GM20000 (cell line): ENCODE measurements at regions not wholly inside any gene's neighbourhood (a gene's known extent, or its start where the extent isn't known, plus 50 kb on each side); places are given as distances from the start of the nearest gene placed in this dataset.

Experiments
- DNase-seq: peaks from one replicate; pipeline ENCODE4 v3.0.0; 2012; ENCODE audit warnings: low spot score
- CTCF ChIP-seq: IDR thresholded peaks from 2 replicates; pipeline ENCODE4 v1.5.1; 2012; ENCODE audit warnings: mild to moderate bottlenecking, control low read depth; ENCODE audit errors: extremely low read depth, missing control alignments

GRCh38 chr3:8290611-8291010, 211.0 kb upstream of the LMCD1 start:
- DNase-seq, result no peak
- no peak for TF ChIP-seq CTCF

DNA sequence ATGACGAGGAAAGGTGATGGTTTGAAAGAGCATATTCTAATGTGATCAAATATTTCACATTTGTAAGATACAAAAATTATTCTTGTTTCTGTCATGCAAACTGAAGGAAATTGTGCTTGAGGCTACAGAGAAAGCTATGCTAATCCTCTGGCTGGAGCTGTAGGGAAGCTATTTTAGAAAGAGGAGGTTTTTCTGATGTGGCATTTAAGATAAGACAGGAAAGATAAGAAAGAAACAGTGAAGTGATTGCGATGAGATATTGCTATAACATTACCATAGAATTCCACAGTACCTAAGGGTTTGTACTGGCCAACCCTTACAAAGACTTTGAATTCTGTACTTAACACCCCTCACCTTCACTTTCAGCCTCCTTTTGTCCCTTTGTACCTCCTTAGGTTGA, 205.2 kb upstream of the LMCD1 start:
- TF ChIP-seq CTCF, result no peak
- DNase-seq, result no peak

DNA sequence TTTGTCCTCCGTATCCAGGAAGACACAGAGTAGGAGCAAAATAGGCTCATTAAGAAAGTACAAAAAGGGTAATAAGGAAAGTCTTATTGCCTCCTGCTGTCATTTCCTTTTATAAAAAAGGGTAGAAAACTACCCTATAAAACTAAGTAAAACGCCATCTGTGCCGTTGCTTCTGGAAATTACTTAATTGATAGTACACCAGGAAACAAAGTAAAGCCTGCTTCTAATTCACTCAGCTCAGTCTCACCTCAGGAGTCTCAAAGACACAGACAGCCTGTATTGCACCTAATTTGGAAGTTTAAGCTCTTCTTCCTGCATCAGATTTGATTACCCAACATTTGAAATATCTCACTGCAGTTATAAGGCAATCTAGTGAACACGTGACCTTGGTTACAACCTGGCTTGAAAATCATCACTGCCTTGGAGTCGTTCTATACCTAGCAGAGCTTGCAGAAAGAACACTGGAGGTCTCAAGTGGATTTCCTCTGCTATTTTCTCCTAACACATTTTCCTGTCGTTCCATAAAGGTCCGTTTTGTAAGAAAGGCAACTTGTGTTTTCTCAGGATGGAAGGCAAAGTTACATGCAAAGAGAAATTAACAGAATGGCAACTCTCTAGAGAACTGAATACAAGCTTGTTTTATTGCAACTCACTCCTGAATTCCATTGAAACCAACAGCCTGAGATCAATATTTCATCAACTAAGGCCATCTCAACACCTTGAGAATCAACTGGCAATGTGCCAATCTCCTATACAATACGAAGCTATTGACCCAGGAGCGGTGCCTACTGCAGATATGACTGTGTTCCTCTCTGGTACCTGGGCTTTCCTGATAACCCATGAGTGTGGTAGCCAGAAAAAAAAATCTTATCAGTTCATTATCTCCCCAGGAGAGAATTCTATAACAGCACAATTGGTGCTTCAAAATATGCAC, 203.3 kb upstream of the LMCD1 start:
- no peak for DNase-seq
- TF ChIP-seq CTCF, result no peak

- DNase-seq, result peak; percentile 37
- peak; percentile 49 for TF ChIP-seq CTCF
These were observed 199.5 kb upstream of the LMCD1 start for GRCh38 chr3:8301977-8302735.

DNA sequence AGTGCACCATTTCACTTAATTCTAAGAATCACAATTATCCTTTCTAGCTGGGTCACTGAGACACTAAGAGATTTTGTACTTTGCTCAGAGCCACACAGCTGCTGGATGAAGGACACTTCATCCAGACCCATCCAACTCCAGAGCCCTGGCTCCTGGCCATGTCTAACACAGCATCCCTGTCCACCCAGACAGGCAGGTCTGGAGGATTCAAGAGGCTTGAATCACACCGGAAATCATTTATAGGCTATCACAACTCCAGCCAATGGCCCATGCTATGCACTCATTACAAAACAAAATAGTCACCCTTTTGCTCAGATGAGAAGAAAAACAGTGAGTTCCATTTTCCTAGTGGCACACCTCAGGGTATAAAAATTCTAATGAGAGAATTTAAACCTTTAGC, 198.2 kb upstream of the LMCD1 start:
- TF ChIP-seq CTCF, result no peak
- no peak for DNase-seq

DNA sequence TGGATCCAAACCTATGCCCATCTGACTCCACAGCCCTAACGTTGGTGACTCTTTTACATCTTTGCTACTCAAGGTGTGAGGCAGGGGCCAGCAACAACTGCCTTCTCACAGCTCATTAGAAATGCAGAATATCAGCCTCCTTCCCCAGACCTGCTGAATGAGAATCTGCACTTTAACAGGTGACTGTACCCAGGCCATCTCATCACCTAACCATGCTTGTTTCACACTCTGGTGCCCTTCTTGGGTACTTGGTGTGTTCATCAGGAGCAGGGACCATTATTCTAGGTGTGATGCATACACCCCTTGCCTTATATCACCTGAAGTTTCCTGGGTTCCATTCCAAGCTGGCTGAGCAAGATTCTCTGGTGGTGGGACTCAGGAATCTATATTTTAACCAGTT, 196.3 kb upstream of the LMCD1 start:
- no peak for DNase-seq
- no peak for TF ChIP-seq CTCF

DNA sequence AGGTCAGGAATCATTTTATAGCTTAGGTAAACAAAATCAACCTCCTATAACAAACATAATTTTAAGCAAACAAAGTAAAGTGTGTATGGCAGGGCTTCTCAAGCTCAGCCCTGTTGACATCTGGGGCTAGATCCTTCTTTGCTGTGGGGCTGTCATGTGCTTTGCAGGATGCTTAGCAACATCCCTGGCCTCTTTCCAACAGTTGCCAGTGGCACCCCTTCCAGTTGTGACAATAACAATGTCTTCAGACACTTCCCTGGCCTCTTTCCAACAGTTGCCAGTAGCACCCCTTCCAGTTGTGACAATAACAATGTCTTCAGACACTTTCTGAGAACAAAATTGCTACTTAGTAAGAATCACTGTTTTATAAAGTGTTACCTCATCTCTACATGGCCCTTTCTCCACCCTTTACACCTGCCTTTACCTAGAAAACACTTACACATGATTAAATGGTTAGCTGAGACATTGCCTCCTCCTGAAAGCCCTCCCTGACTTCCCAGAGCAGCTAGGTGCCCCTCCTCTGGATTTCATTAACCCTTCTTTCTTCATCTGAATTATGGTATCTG, 194.0 kb upstream of the LMCD1 start:
- no peak for DNase-seq
- no peak for TF ChIP-seq CTCF
